ENCODE measurements at regions not wholly inside any gene's neighbourhood (a gene's known extent, or its start where the extent isn't known, plus 50 kb on each side); places are given as distances from the start of the nearest gene placed in this dataset.

GRCh38 chr10:78748235-78748533 lies 320.6 kb upstream of the ZMIZ1 start:
- H3K27me3 ChIP-seq: no peaks in the 10 kb centered on the region
- WGBS: 92% methylated on average over 4 of the region's 4 CpGs
- peaks cover 21% of the 10 kb centered on the region for H3K4me1 ChIP-seq
- no peak overlapping the region for H3K27ac ChIP-seq
- H3K36me3 ChIP-seq: no peaks in the 10 kb centered on the region
- no peak overlapping the region for H3K4me3 ChIP-seq
- H3K9me3 ChIP-seq: no peaks in the 10 kb centered on the region
- DNase-seq (ENCODE audit: low spot score in 2 of 2): no peak
- TF ChIP-seq EP300 (IDR thresholded peaks at IDR 0.05): no peak
- no peak for TF ChIP-seq POLR2AphosphoS5 (IDR thresholded peaks at IDR 0.05)
- TF ChIP-seq CTCF (IDR thresholded peaks at IDR 0.05): no peak
- no peak for TF ChIP-seq POLR2A (IDR thresholded peaks at IDR 0.05)

GRCh38 chr10:78749200-78749599 lies 319.6 kb upstream of the ZMIZ1 start:
- Histone ChIP-seq H3K9me3 (no peaks in the 10 kb centered on the region), H3K4me3 (no peak overlapping the region), H3K4me1 (peaks cover 14% of the 10 kb centered on the region), H3K27ac (no peak overlapping the region), H3K36me3 (no peaks in the 10 kb centered on the region), H3K27me3 (no peaks in the 10 kb centered on the region)
- TF ChIP-seq POLR2AphosphoS5 (IDR thresholded peaks at IDR 0.05): no peak
- 95% methylated on average over 1 of the region's 1 CpG for WGBS
- no peak for DNase-seq (ENCODE audit: low spot score in 2 of 2)

GRCh38 chr10:78749898-78750297 lies 318.9 kb upstream of the ZMIZ1 start:
- no peaks in the 10 kb centered on the region for H3K36me3 ChIP-seq
- H3K27ac ChIP-seq: no peak overlapping the region
- WGBS: 81% methylated on average over 1 of the region's 1 CpG
- no peak for DNase-seq (ENCODE audit: low spot score in 2 of 2)
- H3K27me3 ChIP-seq: no peaks in the 10 kb centered on the region
- H3K9me3 ChIP-seq: no peaks in the 10 kb centered on the region
- no peak overlapping the region for H3K4me3 ChIP-seq
- peaks cover 7% of the 10 kb centered on the region for H3K4me1 ChIP-seq
- no peak for TF ChIP-seq POLR2A (IDR thresholded peaks at IDR 0.05)
- no peak for TF ChIP-seq CTCF (IDR thresholded peaks at IDR 0.05)
- no peak for TF ChIP-seq POLR2AphosphoS5 (IDR thresholded peaks at IDR 0.05)
- TF ChIP-seq EP300 (IDR thresholded peaks at IDR 0.05): no peak

- 73% methylated on average over 5 of the region's 5 CpGs for WGBS
Observed at GRCh38 chr10:78750418-78750817, 318.3 kb upstream of the ZMIZ1 start.

GRCh38 chr10:78751716-78752115 lies 317.1 kb upstream of the ZMIZ1 start:
- no peak for DNase-seq (ENCODE audit: low spot score in 2 of 2)
- no peaks in the 10 kb centered on the region for H3K9me3 ChIP-seq
- H3K4me3 ChIP-seq: no peak overlapping the region
- TF ChIP-seq POLR2AphosphoS5 (IDR thresholded peaks at IDR 0.05) (no peak), POLR2A (IDR thresholded peaks at IDR 0.05) (no peak), CTCF (IDR thresholded peaks at IDR 0.05) (no peak)
- no peak overlapping the region for H3K27ac ChIP-seq
- WGBS: 89% methylated on average over 9 of the region's 9 CpGs
- H3K36me3 ChIP-seq: no peaks in the 10 kb centered on the region
- H3K27me3 ChIP-seq: no peaks in the 10 kb centered on the region
- H3K4me1 ChIP-seq: peaks cover 8% of the 10 kb centered on the region

More at GRCh38 chr10:78750418-78750817, 318.3 kb upstream of the ZMIZ1 start:
- Histone ChIP-seq H3K27me3 (no peaks in the 10 kb centered on the region), H3K4me1 (peaks cover 1% of the 10 kb centered on the region), H3K27ac (no peak overlapping the region), H3K4me3 (no peak overlapping the region), H3K36me3 (no peaks in the 10 kb centered on the region), H3K9me3 (no peaks in the 10 kb centered on the region)
- TF ChIP-seq POLR2AphosphoS5 (IDR thresholded peaks at IDR 0.05): no peak
- TF ChIP-seq POLR2A (IDR thresholded peaks at IDR 0.05): no peak
- TF ChIP-seq EP300 (IDR thresholded peaks at IDR 0.05): no peak
- no peak for TF ChIP-seq CTCF (IDR thresholded peaks at IDR 0.05)
- no peak for DNase-seq (ENCODE audit: low spot score in 2 of 2)

- no peak for TF ChIP-seq POLR2AphosphoS5 (IDR thresholded peaks at IDR 0.05)
- TF ChIP-seq CTCF (IDR thresholded peaks at IDR 0.05): no peak
- no peak for TF ChIP-seq EP300 (IDR thresholded peaks at IDR 0.05)
- no peak for TF ChIP-seq POLR2A (IDR thresholded peaks at IDR 0.05)
- DNase-seq (ENCODE audit: low spot score in 2 of 2): no peak
- Histone ChIP-seq H3K27me3 (no peaks in the 10 kb centered on the region), H3K36me3 (no peaks in the 10 kb centered on the region), H3K4me3 (no peak overlapping the region), H3K4me1 (peaks cover 13% of the 10 kb centered on the region), H3K27ac (no peak overlapping the region), H3K9me3 (no peaks in the 10 kb centered on the region)
- WGBS: 52% methylated on average over 3 of the region's 3 CpGs
Observed at GRCh38 chr10:78752221-78752620, 316.5 kb upstream of the ZMIZ1 start.

Data from suprapubic skin (tissue), 4 donors.